Activated CD4-positive, CD25-positive, alpha-beta regulatory T cell treated with anti-CD3 and anti-CD28 coated beads, Interleukin-2, amount 50 U/mL, for 24 hours (primary cell): ENCODE measurements at regions not wholly inside any gene's neighbourhood (a gene's known extent, or its start where the extent isn't known, plus 50 kb on each side); places are given as distances from the start of the nearest gene placed in this dataset.

Experiments
- ATAC-seq, 2 donors: fragments of 150-1000 bp; cut with Tn5 transposase; one replicate each; pipeline ENCODE4 v1.10.0; 2021; ENCODE audit warnings: mild to moderate bottlenecking in 1 of 2, moderate library complexity in 1 of 2

DNA sequence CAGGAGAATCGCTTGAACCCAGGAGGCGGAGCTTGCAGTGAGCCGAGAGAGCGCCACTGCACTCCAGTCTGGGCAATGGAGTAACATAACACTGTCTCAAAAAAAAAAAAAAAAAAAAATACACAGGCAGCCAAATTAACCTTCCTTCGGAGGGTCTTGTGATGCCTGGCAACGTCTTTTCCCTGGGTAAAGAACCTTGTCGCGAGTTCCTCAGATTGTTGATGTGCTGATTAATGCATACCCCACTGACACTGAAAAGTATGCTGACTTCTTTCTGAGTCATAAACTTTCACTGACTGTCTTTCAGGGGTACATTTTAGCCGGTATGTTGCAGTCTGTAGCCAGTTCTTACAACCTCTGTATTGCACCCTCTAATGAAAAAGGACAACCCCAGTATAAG lies 95.1 kb upstream of the SOD1 start:
- ATAC-seq, result no peak

DNA sequence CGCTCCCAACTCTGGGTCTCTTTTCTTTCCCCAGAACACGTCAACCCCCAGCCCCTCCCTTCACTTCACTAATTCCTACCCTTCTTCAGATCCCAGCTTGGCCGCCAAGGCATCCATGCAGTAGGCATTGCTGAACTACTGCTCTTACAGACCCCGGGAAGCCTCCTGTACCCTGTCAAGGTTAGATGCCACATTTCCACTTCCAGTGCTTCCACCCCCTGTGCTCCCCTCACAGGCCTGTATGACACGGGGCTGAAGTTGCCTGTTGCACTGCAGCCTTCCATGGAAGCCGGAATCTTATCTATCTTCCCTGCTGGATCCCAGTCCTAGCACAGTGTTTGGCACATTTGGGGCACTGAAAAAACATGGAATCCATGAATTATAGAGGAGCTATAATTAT lies 99.0 kb upstream of the SOD1 start:
- no peak for ATAC-seq

DNA sequence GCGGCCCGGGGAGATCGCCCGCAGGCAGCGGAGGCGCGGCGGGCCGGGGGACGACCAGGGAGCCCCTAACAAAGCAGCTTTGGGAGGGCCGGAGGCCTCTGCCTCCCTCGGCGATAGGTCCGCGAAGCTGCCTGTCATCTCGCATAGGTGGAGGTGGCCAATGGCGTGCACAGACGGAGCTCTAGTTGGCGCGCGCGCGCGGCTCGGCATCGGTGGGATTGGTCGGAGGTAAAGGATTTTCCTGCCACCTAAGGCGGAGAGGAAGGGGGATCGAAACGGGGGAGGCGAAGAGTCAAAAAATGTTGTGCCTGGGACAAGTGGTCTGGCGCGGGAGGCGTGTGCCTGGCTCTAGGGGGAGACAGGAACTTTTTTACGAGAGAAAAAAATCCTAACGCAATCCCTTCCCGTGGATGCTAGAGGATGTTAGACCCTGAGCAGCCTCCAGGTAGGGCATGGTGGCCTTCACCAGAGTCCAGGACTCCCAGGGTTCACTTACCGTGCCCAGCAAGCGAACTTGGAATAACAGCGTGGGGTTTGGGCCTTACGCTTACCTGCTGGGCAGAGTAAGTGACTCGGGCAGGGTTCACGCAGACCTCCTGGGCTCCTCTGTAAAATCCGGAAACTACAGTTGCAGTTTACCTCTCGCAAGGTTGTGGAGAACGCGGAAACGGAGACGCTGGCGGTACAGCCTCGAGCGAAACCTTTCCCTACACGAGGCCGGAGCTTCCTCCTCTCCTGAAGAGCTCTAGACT lies 99.9 kb upstream of the SOD1 start:
- peak; percentile 86 to 89 for ATAC-seq

GRCh38 chr21:31558962-31559367 lies 100.5 kb upstream of the SOD1 start:
- ATAC-seq, result peak; percentile 89 to 90

- ATAC-seq, result peak; percentile 0 to 1
These were observed 101.1 kb upstream of the SOD1 start for GRCh38 chr21:31558189-31558961.

DNA sequence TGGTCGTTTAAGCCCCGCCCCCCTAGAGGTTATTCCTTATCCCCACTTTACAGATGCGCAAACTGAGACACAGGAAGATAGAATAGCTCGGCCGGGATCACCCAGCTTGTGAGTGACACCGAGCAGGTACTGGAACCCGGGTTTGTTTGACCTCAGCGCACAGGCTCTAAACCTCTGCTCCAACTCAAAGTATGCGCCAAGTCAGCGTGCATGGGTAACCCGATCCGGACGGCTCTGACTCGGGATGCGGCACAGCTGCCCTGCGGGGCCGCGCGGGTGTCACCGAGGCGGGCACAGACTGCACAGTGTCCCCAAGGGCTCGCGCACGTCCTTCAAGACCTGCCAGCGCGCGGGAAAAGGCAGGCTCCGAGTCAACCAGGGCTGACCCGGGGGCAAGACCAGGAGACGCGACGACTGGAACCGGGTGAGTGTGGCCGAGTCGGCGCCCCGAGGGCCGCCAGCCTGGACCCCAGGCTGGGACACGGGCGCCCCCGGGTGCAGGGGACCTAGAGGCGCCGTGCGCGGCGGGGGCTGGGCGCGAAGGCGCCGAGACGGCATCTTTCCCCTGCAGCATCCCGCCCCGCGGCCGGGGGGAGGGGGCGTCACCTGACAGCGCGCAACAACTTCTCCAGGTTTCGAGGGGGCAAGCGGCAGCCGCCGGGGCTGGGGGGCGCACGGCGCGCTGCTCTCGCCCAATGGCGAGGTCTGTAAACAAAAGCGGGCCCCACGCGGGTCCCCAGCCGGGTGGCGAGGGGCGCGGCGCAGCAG lies 101.9 kb upstream of the SOD1 start:
- ATAC-seq, result no peak

DNA sequence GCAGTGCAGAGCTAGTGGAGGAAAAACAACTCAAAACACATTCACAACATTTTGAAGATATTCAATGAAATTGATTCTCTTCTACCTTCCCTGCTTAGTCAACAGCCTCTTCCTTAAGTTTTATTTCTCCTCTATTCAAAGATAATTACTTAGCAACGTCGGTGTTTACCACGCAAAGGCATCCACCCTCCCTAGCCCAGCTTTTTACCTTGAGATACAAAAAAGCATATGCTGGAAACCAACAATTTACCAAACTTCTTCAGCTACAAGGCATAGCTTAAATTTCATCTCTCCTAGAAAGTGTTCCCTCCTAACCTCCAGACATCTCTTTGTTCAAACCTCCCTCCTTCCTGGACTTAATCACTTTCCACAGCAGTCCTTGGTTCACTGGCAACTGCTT lies 102.8 kb upstream of the SOD1 start:
- ATAC-seq, result no peak

GRCh38 chr21:31555741-31556191 lies 103.7 kb upstream of the SOD1 start:
- ATAC-seq, result no peak

DNA sequence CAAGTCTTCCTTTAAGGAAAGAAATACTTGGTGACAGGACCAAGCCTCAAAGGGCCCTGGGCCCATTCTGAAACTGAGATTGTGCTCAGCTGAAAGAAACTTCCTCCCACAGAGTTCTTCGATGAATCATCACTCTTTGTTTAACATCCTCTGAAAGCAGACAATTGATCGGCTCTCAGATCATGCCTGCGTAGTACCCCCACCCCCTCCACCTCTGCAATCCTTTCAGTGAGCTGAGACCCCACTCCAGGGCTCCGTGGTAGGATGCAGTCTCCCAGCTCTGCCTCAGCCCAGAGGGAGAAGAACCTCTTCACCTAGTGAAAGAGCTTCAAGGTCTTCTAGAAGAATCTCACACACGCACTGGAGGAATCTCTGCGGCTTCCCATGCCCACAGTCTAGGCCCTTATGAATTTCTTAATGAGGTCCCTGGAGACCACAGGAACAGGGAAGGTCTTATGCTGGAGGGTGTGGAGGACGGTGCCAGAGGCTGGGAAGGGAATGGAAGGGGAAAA lies 104.9 kb upstream of the SOD1 start:
- peak; percentile 29 to 34 for ATAC-seq

- no peak for ATAC-seq
These were observed 105.6 kb upstream of the SOD1 start for GRCh38 chr21:31553926-31554325.

- no peak for ATAC-seq
These were observed 106.0 kb upstream of the SOD1 start for GRCh38 chr21:31553461-31553860.

DNA sequence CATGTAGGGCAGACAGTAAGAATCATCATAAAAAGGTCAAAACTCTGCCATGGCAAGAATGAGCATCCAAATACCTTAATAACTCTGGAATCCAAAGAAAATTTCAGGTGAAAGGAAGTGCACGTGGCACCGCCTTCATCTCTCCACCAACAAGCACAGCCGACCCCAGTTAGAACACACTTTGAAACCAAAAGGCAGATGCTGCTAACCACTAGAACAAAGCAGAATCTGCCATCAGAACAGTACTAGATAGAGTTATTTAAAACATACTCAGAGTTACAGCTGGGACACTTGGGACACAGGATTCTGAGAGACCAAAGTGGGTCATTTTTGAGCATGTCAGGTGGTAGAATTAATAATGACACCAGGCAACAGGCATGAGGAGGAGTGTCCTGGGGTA lies 106.7 kb upstream of the SOD1 start:
- no peak for ATAC-seq

DNA sequence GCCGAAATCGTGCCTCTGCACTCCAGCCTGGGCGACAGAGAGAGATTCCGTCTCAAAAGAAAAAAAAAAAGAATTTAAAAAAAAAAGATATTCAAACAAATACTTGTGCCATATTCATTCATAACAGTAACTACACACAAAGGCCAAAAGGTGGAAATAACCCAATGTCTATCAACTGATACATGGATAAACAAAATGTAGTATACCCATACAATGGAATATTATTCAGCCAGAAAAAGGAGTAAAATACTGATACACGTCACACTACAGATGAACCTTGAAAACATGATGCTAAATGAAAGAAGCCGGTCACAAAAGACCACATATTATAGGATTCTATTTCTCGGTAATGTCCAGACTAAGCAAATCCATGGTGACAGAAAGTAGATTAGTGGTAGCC lies 109.4 kb upstream of the SOD1 start:
- no peak for ATAC-seq

DNA sequence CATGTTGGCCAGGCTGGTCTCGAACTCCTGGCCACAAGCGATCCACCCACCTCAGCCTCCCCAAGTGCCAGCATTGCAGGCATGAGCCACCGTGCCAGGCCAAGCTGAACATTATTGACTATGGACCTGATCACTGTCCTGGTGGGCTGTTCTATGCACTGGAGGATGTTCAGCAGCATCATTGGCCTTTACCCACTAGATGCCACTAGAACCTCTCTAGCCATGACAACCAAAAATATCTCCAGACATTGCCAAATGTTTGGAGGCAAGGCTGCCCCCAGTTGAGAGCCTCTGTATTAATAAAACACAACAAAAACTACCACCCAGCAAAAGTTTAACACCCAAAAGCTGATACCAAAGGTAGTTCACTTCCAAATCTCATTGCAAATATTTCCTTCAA lies 110.8 kb upstream of the SOD1 start:
- no peak for ATAC-seq

DNA sequence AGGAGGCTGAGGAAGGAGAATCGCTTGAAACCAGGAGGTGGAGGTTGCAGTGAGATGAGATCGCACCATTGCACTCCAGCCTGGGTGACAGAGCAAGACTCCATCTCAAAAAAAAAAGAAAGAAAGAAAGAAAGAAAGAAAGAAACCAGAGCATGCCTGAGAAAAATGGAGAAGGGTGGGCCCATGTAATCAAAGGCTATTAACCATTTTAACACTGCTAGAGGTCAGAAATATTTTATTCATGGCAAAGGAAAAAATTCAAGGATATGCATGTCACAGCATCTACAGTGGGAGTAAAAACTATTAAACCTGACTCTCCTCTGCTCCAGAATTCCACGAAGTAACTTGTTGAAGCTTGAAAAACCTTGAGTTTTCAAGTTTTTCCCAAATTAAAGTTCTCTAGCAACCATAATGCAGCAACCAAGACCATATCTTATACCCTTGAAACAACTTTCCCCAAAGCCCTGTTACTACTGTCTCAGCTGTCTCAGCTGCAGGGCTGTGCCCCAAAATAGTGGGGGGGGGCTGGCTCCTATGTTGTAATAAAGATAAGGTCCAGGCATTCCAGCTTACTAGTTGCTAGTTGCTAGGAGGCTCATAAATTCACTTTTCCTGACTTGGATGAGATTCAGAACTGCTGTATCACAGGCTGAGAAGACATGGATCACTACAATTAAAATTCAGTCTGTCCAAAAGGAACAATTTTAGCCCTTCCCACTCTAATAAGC lies 112.9 kb upstream of the SOD1 start:
- ATAC-seq, result no peak

DNA sequence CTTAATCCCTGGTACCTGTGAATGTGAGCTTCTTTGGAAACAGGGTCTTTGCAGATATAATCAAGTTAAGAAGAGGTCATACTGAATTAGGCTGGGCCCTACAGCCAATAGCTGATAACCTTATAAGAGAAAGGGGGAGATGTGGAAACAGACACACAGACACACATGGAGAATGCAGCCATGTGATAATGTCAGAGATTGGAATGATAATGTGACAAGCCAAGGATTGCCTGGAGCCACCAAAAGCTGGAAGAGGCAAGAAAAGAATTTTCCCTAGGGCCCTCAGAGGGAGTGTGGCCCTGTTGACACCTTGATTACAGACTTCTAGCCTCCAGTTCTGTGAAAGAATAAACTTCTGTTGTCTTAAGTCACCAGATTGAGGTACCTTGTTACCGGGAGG lies 114.5 kb upstream of the SOD1 start:
- no peak for ATAC-seq

- ATAC-seq, result no peak
These were observed 116.3 kb upstream of the SOD1 start for GRCh38 chr21:31543191-31543590.

DNA sequence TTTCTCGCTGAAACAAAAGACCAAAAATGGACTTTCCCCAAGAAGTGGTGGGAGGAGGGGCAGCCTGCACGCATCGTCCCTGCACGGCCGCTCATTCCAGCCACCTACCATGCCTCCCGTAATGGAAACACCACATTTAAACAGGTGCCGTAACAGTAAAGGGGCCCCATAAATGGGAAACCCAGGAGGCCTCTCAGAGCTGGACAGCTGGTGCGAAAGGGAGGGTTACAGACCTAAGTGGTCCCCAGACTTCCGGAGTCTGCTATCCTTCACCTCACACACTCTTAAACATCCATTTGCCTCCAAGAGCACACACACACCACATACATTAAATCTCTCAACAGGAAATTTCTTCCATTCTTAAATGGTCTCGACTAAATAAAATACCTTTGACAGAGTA lies 120.7 kb upstream of the SOD1 start:
- ATAC-seq, result no peak

- no peak for ATAC-seq
These were observed 121.5 kb upstream of the SOD1 start for GRCh38 chr21:31537872-31538576.

- no peak for ATAC-seq
These were observed 123.4 kb upstream of the SOD1 start for GRCh38 chr21:31536138-31536537.

DNA sequence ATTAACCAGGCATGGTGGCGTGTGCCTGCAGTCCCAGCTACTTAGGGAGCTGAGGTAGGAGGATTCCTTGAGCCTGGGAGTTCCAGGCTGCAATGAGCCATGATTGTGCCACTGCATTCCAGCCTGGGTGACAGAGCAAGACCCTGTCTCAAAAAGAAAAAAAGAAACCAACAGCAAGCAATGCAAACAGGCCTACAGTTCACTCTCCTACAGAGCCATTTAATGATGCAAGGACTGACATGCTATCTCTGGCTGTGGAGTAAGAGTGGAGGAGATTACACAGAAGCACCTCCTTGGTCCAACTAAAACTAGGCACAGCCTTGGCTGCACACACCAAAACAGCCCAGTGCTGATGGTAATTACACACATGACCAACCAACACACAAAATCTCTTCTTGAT lies 127.5 kb upstream of the SOD1 start:
- ATAC-seq, result no peak
